H7 (cell line): ENCODE measurements at regions not wholly inside any gene's neighbourhood (a gene's known extent, or its start where the extent isn't known, plus 50 kb on each side); places are given as distances from the start of the nearest gene placed in this dataset.

Experiments used
- DNase-seq: peaks from one replicate; pipeline ENCODE4 v3.0.0; 2012
- H3K27me3 ChIP-seq: 2 replicates; pipeline ENCODE4 v1.6.0; 2011; ENCODE audit warnings: mild to moderate bottlenecking, low read length; ENCODE audit not compliant: control insufficient read depth, insufficient read depth
- H3K36me3 ChIP-seq: replicated peaks from 2 replicates; pipeline ENCODE4 v1.5.1; 2011; ENCODE audit warnings: low read length; ENCODE audit not compliant: control insufficient read depth, insufficient read depth
- H3K4me3 ChIP-seq: 2 replicates; pipeline ENCODE4 v1.5.1; 2011; ENCODE audit warnings: low read depth, mild to moderate bottlenecking, control low read depth, low read length, moderate library complexity; ENCODE audit not compliant: insufficient read depth

DNA sequence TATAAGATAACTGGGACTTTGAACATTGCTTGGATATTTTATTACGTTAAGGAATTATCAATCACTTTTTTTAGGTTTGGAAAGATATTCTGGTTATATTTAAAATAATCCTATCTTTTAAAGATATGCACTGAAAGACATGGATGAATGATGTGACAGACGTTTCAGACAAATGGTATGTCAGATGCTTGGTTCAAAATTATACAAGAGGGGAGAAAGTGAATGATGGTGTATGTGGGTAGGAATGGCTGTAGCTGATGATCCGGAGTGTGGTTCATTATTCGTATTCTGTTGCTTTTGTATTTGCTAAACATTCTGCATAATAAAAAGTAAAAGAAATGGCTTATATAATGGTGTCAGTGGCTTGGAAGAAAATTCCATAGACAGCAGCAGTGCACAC is 51.0 kb upstream of the SNRPB2 start:
- Histone ChIP-seq H3K36me3 (no peaks in the 10 kb centered on the region), H3K4me3 (no peak overlapping the region), H3K27me3 (no peaks in the 10 kb centered on the region)
- DNase-seq = no peak

DNA sequence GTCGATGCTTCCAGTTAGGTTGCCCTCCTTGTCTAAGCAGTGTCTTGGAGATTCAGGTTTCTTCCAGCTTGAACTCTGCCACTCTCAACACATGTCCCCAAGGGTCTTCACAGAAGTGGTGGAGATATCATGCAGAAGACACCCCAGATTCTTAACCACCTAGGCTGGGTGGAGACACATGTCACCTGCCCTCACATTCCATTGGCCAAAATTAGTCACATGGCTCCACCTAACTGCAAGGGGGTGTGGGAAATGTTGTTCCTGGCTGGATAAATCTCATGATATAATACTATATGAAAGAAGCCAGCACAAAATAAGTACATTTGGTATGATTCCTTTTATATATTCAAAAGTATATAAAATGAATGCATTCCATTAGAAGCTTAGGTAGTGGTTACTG is 52.9 kb upstream of the SNRPB2 start:
- no peak for DNase-seq
- Histone ChIP-seq H3K36me3 (no peaks in the 10 kb centered on the region), H3K27me3 (no peaks in the 10 kb centered on the region), H3K4me3 (no peak overlapping the region)

DNA sequence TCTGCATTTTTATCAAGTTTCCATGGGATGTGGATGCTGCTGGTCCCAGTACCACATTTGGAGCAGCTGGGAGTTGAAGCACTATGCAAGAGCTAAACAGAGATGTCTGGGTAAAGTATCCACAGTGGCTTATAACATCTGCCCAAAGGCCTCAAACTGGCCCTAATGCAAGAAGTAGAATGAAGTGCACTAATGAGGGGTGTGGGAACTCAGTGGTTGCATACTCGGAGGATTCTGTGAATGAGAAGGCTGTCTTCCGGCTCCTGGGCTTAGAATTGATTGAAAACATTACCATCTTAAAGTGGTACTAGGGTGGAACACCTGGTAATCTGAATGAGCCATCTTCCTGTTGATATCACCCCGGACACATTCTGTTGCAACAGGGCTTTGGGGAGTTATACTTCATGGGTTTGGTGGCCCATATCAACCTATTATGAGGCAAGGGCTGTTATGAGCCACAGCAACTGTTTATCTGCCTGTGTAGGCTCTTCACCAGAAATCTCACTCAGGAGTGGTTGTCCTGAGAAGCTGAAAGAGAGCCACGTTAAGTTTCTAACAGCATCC is 54.7 kb upstream of the SNRPB2 start:
- Histone ChIP-seq H3K27me3 (no peaks in the 10 kb centered on the region), H3K4me3 (no peak overlapping the region), H3K36me3 (no peaks in the 10 kb centered on the region)
- no peak for DNase-seq

DNA sequence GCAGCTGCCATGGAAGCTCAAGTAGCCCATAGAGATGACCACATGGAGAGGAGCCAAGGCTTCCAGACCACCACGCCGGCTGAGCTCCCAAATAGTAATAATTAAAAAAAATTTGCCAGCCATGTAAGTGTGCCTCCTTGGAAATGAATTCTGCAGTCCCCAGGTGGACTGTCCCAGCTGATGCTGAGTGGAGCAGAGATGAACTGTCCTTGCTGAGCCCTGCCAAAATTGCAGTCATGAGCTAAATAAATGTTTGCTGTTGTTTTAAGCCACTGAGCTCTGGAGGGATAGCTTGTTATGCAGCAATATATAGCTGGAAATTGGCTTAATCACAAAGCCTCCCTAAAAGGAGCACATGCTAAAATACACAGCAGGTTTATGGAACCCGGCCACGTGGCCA is 55.6 kb upstream of the SNRPB2 start:
- no peak for DNase-seq
- H3K27me3 ChIP-seq = no peaks in the 10 kb centered on the region
- H3K36me3 ChIP-seq = no peaks in the 10 kb centered on the region
- no peak overlapping the region for H3K4me3 ChIP-seq

DNA sequence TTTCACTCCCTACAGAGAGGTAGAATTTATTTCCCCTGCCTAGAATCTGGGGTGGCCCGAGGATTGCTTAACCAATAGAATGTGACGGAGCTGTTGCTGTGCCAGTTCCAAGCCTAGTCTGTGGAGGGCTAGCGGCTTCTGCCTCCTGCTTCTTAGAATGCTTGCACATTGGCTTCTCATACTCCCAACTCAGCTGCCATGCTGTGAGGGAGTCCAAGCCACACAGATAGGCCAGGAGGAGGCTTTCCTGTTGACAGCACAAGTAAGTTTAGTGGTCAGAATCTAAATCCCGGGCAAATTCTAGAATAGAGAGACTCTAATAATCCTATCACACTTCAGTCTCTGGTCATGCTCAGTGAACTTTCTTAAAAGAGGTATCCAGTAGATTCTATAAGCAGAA is 57.5 kb upstream of the SNRPB2 start:
- Histone ChIP-seq H3K36me3 (no peaks in the 10 kb centered on the region), H3K27me3 (no peaks in the 10 kb centered on the region), H3K4me3 (no peak overlapping the region)
- DNase-seq = no peak

DNA sequence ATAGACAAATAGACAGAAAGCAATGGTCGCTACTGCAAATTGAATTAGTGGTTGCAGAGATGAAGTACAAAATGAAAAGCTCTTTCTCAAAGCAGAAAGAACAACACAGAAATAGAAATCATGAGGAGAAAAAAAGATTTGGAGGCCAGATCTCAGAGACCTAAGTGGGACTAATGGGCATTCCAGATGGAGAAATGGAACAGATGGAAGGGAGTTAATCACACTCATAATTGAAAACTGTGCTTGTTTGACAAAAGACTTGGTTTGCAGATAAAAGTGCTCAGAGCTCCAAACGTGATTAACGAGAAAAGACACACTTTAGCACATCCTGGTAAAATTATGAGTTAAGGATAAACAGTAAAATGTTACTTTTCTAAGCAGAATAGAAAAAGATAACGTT is 58.1 kb upstream of the SNRPB2 start:
- no peak overlapping the region for H3K4me3 ChIP-seq
- H3K36me3 ChIP-seq = no peaks in the 10 kb centered on the region
- DNase-seq = no peak
- H3K27me3 ChIP-seq = no peaks in the 10 kb centered on the region

DNA sequence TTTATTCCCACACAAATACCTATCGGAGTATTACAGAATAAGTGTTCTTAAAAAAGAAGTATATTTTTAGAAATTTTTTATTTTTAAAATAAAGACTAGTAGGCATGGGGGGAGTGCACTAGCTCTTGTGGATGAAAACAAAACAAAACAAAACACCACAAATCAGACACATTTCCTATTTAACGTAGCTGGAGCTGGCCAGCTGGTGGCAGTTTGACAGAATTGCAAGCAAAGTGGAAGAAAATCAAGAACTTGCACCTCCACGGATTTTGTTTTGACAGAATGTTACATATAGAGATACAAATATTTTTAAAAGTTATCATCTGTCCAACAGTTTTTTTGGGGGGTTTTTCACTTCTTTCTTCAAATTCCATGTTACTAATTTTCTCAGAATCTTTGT is 63.6 kb upstream of the SNRPB2 start:
- DNase-seq = peak; percentile 10
- no peaks in the 10 kb centered on the region for H3K27me3 ChIP-seq
- no peaks in the 10 kb centered on the region for H3K36me3 ChIP-seq
- H3K4me3 ChIP-seq = no peak overlapping the region

DNA sequence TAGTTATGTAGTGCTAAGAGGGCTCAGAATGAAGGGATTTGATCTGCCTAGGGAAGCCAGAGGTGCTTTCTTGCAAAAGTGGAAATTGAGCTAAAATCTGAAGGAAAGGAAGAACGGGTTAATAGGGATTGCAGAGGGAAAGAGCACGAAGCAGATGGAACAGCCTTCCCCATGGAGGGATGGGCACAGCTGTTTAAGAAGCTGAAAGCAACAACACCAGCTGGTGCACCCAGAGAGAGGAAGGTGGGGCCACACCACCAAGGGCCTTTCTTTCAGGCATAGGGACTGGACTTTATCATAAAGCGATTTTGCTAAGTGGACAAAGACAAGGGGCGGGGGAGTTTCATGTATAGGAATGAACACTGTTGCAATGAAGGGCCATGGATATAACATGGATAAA is 65.8 kb upstream of the SNRPB2 start:
- no peak overlapping the region for H3K4me3 ChIP-seq
- no peak for DNase-seq
- no peaks in the 10 kb centered on the region for H3K36me3 ChIP-seq
- no peaks in the 10 kb centered on the region for H3K27me3 ChIP-seq

DNA sequence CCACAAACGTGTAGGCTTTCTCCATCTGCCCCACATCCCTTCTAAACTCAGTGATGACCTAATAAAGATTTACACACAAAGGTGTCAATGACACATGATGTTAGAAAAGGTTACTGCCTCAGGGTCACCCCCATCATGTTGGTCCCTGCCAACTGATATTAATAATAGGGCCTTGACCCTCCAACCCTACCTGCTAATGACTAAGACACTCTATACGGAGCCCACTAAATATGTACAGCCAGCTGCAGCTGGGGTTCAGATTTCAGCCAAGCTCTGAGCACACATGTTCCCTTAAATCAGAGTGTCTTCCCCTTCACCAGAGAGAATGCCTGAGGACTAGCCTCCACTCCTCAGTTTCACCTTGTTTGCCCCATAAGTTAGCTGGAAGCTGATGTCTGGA is 67.4 kb upstream of the SNRPB2 start:
- Histone ChIP-seq H3K27me3 (no peaks in the 10 kb centered on the region), H3K4me3 (no peak overlapping the region), H3K36me3 (no peaks in the 10 kb centered on the region)
- no peak for DNase-seq

DNA sequence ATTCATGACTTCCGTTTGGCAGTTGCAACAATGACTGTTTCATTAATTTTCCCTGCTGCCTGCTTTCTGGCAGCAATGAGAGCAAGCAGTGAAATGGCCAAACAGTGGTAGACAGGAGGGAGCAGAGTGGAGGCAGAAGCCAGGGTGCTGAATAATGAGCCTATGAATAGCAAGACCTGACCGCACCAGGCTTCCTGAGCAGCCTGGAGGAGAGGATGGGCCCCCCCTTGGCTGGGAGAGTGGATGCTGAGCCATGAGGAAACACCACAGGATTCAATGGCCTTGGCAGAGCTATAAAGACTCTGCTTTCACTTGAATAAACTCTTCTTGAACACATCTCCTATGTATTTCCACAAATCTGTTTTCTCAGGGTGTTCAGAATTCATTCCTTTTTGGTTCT is 68.1 kb upstream of the SNRPB2 start:
- no peaks in the 10 kb centered on the region for H3K27me3 ChIP-seq
- no peak overlapping the region for H3K4me3 ChIP-seq
- DNase-seq = peak; percentile 8
- no peaks in the 10 kb centered on the region for H3K36me3 ChIP-seq

DNA sequence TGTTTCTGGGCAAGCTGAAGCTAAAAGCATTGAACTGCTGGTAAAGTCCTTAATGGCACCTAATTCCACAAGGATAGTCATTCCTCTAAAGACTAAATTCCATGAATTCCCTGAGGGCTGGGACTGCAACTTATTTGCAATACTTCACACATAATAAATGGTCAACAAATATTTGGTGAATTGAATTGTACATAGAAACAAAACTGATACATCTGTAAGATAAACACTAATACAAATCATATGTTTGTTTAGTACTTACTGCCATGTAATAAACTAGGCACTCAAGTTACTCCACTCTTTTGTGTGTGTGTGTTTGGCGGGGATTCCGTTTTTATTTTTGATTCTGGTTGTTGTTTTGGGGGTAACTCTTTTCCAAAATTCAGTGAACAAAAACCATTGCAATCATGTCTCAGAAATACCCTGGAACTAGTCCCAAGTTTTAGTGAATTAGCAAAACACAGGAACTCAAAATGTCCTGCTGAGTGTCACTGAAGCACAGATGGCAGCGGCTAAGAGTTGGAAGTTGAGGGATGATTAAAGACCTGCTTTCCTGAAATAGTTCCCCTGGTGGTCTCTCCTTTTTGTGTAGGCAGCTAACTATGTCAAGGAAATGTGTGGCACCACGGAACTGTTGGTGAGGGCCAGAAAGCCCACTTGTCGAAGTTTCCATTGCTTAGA is 74.8 kb upstream of the SNRPB2 start:
- Histone ChIP-seq H3K36me3 (no peaks in the 10 kb centered on the region), H3K4me3 (no peak overlapping the region), H3K27me3 (no peaks in the 10 kb centered on the region)
- DNase-seq = no peak

DNA sequence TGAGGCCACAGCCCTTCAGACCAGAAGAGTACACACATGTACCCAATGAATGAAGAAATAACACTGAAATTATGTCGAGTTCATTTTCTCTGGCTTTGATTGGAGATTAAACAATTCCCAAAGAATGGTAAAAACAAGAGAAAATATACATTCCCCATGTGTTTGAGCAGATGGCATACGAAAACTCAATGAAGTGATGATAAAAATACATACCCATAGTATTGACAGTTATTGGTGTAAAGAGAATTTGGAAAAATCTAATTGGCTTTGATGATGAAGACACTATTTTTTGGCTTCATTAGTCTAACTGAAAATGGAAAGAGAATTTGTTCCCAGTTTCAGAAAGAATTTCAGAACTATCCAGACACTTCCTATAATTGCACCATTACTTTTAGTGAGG is 76.6 kb upstream of the SNRPB2 start:
- no peak for DNase-seq
- H3K27me3 ChIP-seq = no peaks in the 10 kb centered on the region
- no peaks in the 10 kb centered on the region for H3K36me3 ChIP-seq
- no peak overlapping the region for H3K4me3 ChIP-seq

DNA sequence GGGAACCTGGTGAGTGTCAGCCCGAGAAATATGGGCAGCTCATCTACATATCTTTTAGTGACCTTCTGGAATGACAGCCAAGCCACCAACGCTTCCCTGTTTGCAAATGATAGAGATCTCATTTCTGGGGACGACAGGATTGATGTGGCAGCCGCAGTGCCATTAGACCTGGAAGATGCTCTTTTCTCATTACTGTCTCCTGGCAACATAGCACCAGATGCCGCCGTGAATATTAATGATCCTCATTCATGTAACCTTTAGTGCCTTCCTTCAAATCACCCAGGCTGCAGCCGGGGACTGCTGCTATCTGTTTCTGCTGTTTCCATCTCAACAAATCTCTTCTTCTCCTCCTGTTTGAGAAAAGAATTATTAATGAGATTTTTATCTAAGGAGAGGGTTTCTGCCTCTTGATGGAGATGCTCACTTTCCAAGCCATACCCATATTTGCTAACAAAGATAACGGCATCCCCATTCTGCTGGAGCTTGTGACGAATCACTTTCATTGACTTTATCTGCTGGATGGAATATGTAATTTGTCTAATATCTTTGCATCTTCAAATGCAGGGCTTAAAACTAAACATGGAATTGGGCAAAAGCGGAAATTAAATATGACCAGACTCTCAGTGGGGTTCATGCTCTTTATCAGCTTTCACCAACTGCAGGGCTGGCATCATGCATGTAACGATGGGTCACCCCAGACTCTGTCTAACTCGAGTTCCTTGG is 74.8 kb upstream of the KIF16B start:
- DNase-seq = no peak
- no peaks in the 10 kb centered on the region for H3K27me3 ChIP-seq
- no peaks in the 10 kb centered on the region for H3K36me3 ChIP-seq
- H3K4me3 ChIP-seq = no peak overlapping the region

DNA sequence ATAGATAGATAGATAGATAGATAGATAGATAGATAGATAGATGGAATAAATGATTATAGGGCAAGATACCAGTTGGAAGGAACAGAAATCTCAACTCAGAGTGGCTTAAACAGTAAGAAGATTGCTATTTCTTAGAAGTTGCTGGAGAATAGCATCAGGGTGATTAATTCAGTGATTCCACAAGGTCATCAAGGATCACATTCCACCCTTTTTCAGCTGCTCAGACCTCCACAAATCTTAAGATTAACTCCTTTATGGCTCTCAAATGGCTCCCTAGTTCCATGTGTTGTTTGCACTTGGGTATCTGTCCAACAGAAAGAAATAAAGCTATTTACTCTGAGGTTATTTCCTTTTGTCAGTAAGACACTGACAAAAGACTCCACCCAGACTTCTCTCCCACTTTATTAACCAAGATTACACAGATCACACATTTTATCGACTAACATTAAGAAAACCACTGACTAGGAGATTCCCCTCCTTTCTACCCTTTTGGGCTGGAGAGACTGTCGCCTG is 68.3 kb upstream of the KIF16B start:
- no peak for DNase-seq
- Histone ChIP-seq H3K4me3 (no peak overlapping the region), H3K27me3 (no peaks in the 10 kb centered on the region), H3K36me3 (no peaks in the 10 kb centered on the region)
